GM12864 (cell line): ENCODE measurements at regions not wholly inside any gene's neighbourhood (a gene's known extent, or its start where the extent isn't known, plus 50 kb on each side); places are given as distances from the start of the nearest gene placed in this dataset.

ENCODE experiments used
- DNase-seq: peaks from one replicate; pipeline ENCODE4 v3.0.0-alpha.2; 2011; ENCODE audit warnings: low read depth
- H3K4me3 ChIP-seq: 2 replicates; pipeline ENCODE4 v1.5.1; 2011; ENCODE audit warnings: mild to moderate bottlenecking, low read depth, low read length, control low read depth
- CTCF ChIP-seq: IDR thresholded peaks from 2 replicates; pipeline ENCODE4 v1.5.1; 2011; ENCODE audit warnings: low read depth, mild to moderate bottlenecking, moderate library complexity, low read length, control low read depth, inconsistent platforms; ENCODE audit errors: missing control alignments

GRCh38 chr9:19939734-19940278 lies 151.0 kb upstream of the SLC24A2 start:
- H3K4me3 ChIP-seq: no peak overlapping the region
- DNase-seq: no peak
- TF ChIP-seq CTCF: no peak

GRCh38 chr9:19938990-19939733 lies 150.3 kb upstream of the SLC24A2 start:
- H3K4me3 ChIP-seq: no peak overlapping the region
- no peak for DNase-seq
- TF ChIP-seq CTCF: no peak

- TF ChIP-seq CTCF: no peak
- no peak for DNase-seq
- H3K4me3 ChIP-seq: no peak overlapping the region
Measured at GRCh38 chr9:19937121-19937520, 148.3 kb upstream of the SLC24A2 start.

- no peak for TF ChIP-seq CTCF
- DNase-seq: no peak
- H3K4me3 ChIP-seq: no peak overlapping the region
Measured at GRCh38 chr9:19936598-19936997, 147.8 kb upstream of the SLC24A2 start.

- DNase-seq: no peak
- no peak overlapping the region for H3K4me3 ChIP-seq
- TF ChIP-seq CTCF: no peak
Measured at GRCh38 chr9:19935422-19935821, 146.6 kb upstream of the SLC24A2 start.

- TF ChIP-seq CTCF: no peak
- H3K4me3 ChIP-seq: no peak overlapping the region
Measured at GRCh38 chr9:19934301-19934871, 145.5 kb upstream of the SLC24A2 start.

More at GRCh38 chr9:19934301-19934871, 145.5 kb upstream of the SLC24A2 start:
- no peak for DNase-seq
